ENCODE measurements at regions not wholly inside any gene's neighbourhood (a gene's known extent, or its start where the extent isn't known, plus 50 kb on each side); places are given as distances from the start of the nearest gene placed in this dataset.

- TF ChIP-seq CERS6 (CRISPR knock-in tag; IDR thresholded peaks at IDR 0.05) (no peak), ZNF619 (CRISPR knock-in tag; IDR thresholded peaks at IDR 0.05) (no peak), ZBTB2 (CRISPR knock-in tag; IDR thresholded peaks at IDR 0.05; ENCODE audit: low read depth) (no peak), SCMH1 (CRISPR knock-in tag; IDR thresholded peaks at IDR 0.05; ENCODE audit: borderline replicate concordance) (no peak), ZBTB8A (CRISPR knock-in tag; IDR thresholded peaks at IDR 0.05; ENCODE audit: borderline replicate concordance, low read depth) (no peak), ZNF484 (CRISPR knock-in tag; IDR thresholded peaks at IDR 0.05; ENCODE audit: borderline replicate concordance, low read depth) (no peak), NFATC3 (CRISPR knock-in tag; IDR thresholded peaks at IDR 0.05) (no peak), ZNF24 (IDR thresholded peaks at IDR 0.05) (no peak), ZNF570 (CRISPR knock-in tag; IDR thresholded peaks at IDR 0.05; ENCODE audit: borderline replicate concordance) (no peak), SKI (IDR thresholded peaks at IDR 0.05; ENCODE audit: partially characterized antibody) (no peak), FOSL2 (CRISPR knock-in tag; IDR thresholded peaks at IDR 0.05) (no peak)
- no TSS peak for BruUV-seq (replicated peaks)
- ATAC-seq (no peak), FAIRE-seq (no peak), DNase-seq (ENCODE audit: low spot score) (no peak)
- no peaks in the 10 kb centered on the region for H3K9me3 ChIP-seq (ENCODE audit: low read length)
- POLR2A ChIA-PET = no interaction called here
- intact Hi-C loops (cut with micrococcal nuclease; ENCODE audit: unreplicated experiment) (no loop called here), in situ Hi-C loops (cut with HindIII; ENCODE audit: extremely low pct_ligation_motif_present, low pct_unique_long_range_greater_than_20kb) (no loop called here)
- H2AFZ ChIP-seq (ENCODE audit: low read length) = no peak overlapping the region
- peaks cover 25% of the 10 kb centered on the region; the same call in 1 of the 2 replicates for H3K4me1 ChIP-seq (ENCODE audit: insufficient read depth, low read length)
- H3K9ac ChIP-seq (ENCODE audit: insufficient read depth, low read depth, low read length) = no peak overlapping the region
- H4K20me1 ChIP-seq (ENCODE audit: insufficient read depth, low read length) = no peaks in the 10 kb centered on the region
- H3K27me3 ChIP-seq (ENCODE audit: control insufficient read depth in 1 of 2, insufficient read depth in 2 of 2, low read length in 2 of 2) = peaks cover 0 to 3% of the 10 kb centered on the region in 2 experiments; a peak in 2 of 5 replicates
- H3K4me2 ChIP-seq (ENCODE audit: low read depth, low read length) = no peak overlapping the region
- H3K27ac ChIP-seq (ENCODE audit: extremely low read length, insufficient read depth, low read length) = no peak overlapping the region
- CTCF ChIA-PET (ENCODE audit: low intra/inter-chr PET ratio, low total read pairs) = no interaction called here
- H3K79me2 ChIP-seq (ENCODE audit: insufficient read depth, low read length) = no peaks in the 10 kb centered on the region
- no peak overlapping the region for H3K4me3 ChIP-seq (replicated peaks in 1 of 3; ENCODE audit: insufficient read depth in 1 of 3, low read depth in 2 of 3, low read length in 3 of 3)
- WGBS (ENCODE audit: low lambda C conversion rate) = 27% methylated on average over 2 of the region's 2 CpGs
- no peaks in the 10 kb centered on the region for H3K36me3 ChIP-seq (replicated peaks in 1 of 2; ENCODE audit: control insufficient read depth in 1 of 2, insufficient read depth in 2 of 2, low read length in 2 of 2)
These were observed 121.2 kb upstream of the ERG start for GRCh38 chr21:38619480-38619879.
